ENCODE measurements at regions not wholly inside any gene's neighbourhood (a gene's known extent, or its start where the extent isn't known, plus 50 kb on each side); places are given as distances from the start of the nearest gene placed in this dataset.

- TF ChIP-seq CTCF (IDR thresholded peaks at IDR 0.05; ENCODE audit: low read depth, low read length, poor library complexity, severe bottlenecking): no peak
- no peak for TF ChIP-seq EZH2phosphoT487 (IDR thresholded peaks at IDR 0.05; ENCODE audit: borderline replicate concordance, low read length)
These were observed 300.8 kb downstream of the CDH9 start for GRCh38 chr5:26737348-26738265.

Measured in DOHH2 (cell line).